HG03159 (cell line): ENCODE measurements at regions not wholly inside any gene's neighbourhood (a gene's known extent, or its start where the extent isn't known, plus 50 kb on each side); places are given as distances from the start of the nearest gene placed in this dataset.

Experiments used
- ATAC-seq: cut with Tn5 transposase; IDR thresholded peaks from one replicate; pipeline ENCODE4 v1.9.1; 2021; ENCODE audit warnings: mild to moderate bottlenecking, moderate library complexity; ENCODE audit not compliant: unreplicated experiment

GRCh38 chr18:61222206-61222605 lies 111.0 kb upstream of the CDH20 start:
- no peak for ATAC-seq

- ATAC-seq: no peak
Measured at GRCh38 chr18:61225336-61225735, 107.9 kb upstream of the CDH20 start.

GRCh38 chr18:61236356-61237057 lies 96.7 kb upstream of the CDH20 start:
- no peak for ATAC-seq

GRCh38 chr18:61237529-61237928 lies 95.7 kb upstream of the CDH20 start:
- no peak for ATAC-seq

- no peak for ATAC-seq
Measured at GRCh38 chr18:61239051-61239450, 94.2 kb upstream of the CDH20 start.

GRCh38 chr18:61241260-61241853 lies 91.9 kb upstream of the CDH20 start:
- no peak for ATAC-seq

GRCh38 chr18:61244632-61245031 lies 88.6 kb upstream of the CDH20 start:
- ATAC-seq: no peak

GRCh38 chr18:61245276-61245675 lies 88.0 kb upstream of the CDH20 start:
- no peak for ATAC-seq

GRCh38 chr18:61248589-61248988 lies 84.6 kb upstream of the CDH20 start:
- ATAC-seq: no peak

GRCh38 chr18:61256291-61256690 lies 76.9 kb upstream of the CDH20 start:
- ATAC-seq: no peak

- no peak for ATAC-seq
Measured at GRCh38 chr18:61261870-61262269, 71.4 kb upstream of the CDH20 start.

GRCh38 chr18:61272793-61273192 lies 60.4 kb upstream of the CDH20 start:
- ATAC-seq: no peak

- ATAC-seq: no peak
Measured at GRCh38 chr18:61273533-61273932, 59.7 kb upstream of the CDH20 start.

- no peak for ATAC-seq
Measured at GRCh38 chr18:61274416-61274960, 58.7 kb upstream of the CDH20 start.

- no peak for ATAC-seq
Measured at GRCh38 chr18:61277808-61278207, 55.4 kb upstream of the CDH20 start.

- no peak for ATAC-seq
Measured at GRCh38 chr18:61281431-61281830, 51.8 kb upstream of the CDH20 start.

GRCh38 chr18:61282926-61283325 lies 50.3 kb upstream of the CDH20 start:
- no peak for ATAC-seq
